Activated naive CD8-positive, alpha-beta T cell treated with anti-CD3 and anti-CD28 coated beads, Interleukin-2, amount 50 U/mL, for 16 hours (primary cell): ENCODE measurements at regions not wholly inside any gene's neighbourhood (a gene's known extent, or its start where the extent isn't known, plus 50 kb on each side); places are given as distances from the start of the nearest gene placed in this dataset.
"Not testable (repeated sequence)": the region's sequence is repeated elsewhere in the genome, so short reads cannot be mapped to it uniquely, and the experiment has no call there.

Source experiments
- DNase-seq: peaks from one replicate; pipeline ENCODE4 v3.0.0-alpha.2; 2020; ENCODE audit warnings: low read depth, low spot score

DNA sequence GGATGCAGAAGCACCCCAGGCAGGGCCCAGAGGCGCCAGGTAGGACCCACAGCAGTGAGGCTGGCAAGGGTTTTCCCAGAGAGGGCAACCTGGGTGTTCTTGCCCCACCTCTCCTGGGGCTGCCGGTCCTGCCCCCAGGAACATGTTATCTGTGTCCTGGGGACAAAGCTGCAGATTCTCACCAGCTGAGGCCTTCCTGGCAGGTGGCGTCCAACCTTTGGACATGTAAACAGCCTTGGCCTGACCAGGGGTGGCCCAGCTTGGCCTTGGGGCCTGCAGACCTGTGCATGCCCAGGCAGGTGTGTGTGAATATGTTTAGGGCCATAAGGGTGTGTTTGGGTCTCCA is 101.8 kb upstream of the LARP1 start:
- DNase-seq, result no peak

DNA sequence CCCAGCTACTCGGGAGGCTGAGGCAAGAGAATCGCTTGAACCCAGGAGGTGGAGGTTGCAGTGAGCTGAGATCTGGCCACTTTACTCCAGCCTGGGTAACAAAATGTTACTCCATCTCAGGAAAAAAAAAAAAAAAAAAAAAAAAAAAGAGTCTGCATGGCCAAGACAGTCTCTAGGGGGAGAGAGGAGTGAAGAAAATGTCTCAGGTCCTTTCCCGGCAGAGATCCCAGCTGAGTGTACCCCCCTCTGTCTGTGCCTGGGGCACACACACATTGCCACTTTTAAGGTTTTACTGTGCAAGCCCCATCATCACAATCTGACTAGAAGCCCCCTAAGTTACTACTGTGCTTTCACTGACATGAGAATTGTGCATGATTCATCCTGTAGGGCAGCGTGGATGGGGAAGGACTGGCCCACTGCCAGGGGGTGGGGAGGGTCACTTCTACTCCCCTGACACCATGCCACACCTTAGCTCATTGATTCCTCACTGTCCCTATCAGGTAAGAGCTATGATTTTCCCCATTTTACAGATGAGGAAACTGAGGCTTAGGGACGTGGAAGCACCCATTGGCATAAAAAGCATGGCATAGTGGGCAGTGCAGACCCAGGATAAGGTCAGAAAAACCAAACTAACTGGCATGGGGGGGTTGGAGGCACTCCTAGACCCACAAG is 102.3 kb upstream of the LARP1 start:
- DNase-seq, result no peak

DNA sequence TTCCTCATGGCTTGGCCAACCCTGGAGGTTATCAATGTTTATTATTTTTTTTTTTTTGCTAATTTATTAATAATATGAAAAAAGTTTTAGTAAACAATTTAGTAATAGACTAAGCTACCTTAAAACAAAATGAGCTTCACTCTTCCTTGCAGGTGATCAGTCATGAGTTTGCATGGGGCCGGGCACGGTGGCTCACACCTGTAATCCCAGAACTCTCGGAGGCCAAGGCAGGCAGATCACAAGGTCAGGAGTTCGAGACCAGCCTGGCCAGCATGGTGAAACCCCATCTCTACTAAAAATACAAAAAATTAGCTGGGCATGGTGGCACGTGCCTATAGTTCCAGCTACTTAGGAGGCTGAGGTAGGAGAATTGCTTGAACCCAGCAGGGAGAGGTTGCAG is 103.4 kb upstream of the LARP1 start:
- not testable (repeated sequence) for DNase-seq

DNA sequence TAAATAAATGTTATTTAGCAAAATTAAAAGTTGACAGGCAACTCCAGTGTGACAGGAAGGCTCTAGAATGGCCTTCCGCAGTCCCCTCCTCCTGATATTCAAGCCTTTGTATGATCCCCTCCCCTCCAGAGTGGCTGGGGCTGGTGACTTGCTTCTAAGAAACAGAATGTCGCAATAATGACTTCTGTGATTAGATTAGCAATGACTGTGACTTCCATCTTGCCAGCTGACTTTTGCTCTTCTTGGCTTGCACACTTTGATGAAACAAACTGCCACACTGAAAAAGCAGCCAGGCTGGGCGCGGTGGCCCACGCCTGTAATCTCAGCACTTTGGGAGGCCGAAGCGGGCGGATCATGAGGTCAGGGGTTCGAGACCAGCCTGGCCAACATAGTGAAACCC is 106.5 kb upstream of the LARP1 start:
- DNase-seq, result no peak

DNA sequence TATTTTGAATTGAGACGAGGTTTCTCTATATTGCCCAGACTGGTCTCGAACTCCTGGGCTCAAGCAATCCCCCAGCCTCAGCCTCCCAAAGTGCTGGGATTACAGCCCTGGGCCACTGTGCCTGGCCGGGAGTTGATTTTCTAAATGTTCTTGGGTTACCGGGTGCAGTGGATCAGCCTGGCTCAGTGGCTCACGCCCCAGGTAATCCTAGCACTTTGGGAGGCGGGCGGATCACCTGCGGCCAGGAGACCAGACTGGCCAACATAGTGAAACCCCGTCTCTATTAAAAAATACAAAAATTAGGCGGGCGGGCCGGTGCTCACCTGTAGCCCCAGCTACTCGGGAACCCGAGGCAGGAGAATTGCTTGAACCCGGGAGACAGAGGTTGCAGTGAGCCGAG is 106.9 kb upstream of the LARP1 start:
- DNase-seq, result no peak

DNA sequence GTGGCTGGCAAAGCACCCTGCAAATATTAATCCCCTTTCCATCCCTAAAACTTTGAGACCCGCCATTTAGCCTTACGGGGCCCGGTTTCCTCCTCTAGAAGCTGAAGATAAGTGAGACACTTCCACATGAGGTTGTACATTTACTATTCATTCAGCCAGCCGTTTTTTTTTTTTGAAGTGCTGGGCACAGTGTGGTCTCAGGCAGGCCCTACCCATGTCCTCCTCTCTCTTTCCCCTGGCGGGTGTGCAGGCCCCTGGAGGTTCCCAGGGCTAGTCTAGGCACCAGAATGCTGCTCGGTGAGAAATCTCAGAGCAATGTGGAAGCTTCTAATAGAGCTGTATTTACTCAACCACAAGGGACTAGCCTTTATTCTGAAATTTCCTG is 107.4 kb upstream of the LARP1 start:
- no peak for DNase-seq

DNA sequence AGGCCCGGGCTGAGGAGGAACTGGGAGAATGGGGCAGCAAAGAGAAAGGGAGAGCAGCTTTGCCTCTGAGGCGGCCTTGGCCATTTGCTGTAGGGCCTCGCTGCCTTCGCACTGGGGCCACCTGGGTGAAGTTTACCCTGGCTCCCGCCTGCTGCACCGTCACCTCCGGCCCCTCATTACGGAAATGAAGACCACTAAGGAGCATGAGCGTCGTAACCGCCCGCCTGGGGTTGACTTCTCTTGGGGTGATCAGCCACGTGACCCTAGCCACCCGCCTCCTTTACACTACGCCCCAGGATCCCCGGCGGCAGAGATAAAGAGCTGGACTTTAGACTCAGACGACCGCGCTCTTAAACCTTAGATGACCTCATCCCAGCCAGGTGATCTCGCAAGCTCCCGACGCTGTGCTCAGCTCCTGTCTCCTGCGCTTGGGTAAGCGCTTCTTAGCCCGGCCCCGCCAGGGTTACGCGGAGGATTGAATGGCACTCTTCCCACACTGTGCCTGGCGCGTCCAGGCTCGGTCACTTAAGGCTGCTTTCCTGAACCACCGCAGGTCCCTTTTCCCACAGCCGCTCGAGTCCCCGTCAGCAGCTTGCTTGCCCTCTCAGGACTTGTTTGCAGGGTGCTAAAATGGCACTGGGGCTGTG is 107.9 kb upstream of the LARP1 start:
- DNase-seq, result no peak

DNA sequence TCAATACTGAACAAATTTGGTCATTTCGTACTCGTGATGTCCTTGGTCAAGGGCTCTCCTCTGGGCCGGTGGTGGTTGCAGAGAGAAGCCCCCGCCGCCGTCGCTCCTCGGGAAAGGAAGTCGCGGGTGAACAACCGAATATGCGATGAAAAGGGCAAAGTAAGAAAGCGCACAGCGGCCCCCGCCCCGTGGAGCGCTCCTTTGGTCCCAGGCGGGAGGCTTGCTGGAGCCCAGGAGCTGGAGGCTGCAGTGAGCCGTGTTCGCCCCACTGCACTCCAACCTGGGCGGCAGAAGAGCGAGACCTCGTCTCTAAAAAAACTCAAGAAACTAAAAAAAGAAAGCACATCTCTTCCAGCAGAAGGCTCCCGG is 108.4 kb upstream of the LARP1 start:
- no peak for DNase-seq

DNA sequence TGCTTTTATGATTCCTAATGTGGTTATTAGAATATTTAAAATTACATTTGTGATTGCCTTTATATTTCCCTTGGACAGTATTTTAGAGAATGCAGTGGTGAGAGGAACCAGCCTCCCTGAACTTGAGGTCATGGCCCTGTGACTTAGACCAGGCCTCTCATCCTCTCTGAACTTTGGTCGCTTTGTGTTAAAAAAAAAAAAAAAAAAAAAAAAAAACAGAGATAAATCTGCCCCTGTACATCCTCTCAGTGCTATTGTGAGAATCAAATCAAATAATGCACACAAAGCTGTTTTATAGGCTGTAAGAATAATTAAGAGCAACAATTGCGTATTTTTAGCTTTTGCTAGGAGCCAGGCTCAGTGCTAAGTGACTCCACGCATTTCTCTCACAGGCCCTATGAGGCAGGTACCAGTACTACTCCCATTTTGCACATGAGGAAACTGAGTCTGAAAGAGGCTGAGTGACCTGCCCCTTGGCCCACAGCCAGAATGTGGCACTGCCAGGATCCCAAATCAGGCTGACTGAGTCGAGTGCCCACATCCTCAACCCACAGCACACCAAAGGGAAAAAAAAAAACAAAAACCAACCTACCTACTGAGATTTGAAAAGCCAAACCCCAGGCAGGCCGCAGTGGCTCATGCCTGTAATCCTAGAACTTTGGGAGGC is 110.3 kb upstream of the LARP1 start:
- DNase-seq, result no peak

DNA sequence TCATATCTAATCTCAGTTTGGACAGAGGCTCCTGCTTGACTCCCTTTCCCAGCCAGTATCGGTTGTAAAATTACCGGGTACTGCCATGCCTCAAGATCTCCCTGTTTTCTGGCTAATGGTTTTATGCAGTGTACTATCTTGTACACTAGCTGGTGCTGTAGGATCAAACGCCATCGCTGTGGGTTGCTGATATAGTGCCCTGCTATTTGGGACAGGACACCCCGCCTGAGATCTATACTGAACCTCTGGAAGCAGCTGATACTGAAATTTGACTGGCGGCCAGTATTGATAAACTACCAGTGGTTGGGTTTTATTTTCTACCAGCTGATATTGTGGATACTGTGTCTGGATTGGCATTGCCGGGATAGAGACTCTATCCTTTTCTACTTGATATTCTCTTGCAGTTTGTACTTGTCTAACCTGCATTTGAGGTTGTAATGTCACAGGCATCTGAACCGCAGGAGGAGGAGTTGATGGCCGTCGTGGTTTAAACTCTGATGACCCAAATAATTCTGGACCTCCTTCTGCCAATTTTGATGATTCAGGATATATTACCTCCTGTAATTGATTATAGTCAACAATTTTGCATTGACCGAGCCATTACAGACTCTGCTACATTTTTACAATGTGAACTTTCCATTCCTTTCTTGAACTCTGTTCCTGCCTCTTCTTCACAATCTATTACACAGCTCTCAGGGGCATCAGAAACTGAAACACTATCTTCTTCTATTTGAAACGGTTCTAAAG is 112.5 kb upstream of the LARP1 start:
- no peak for DNase-seq

DNA sequence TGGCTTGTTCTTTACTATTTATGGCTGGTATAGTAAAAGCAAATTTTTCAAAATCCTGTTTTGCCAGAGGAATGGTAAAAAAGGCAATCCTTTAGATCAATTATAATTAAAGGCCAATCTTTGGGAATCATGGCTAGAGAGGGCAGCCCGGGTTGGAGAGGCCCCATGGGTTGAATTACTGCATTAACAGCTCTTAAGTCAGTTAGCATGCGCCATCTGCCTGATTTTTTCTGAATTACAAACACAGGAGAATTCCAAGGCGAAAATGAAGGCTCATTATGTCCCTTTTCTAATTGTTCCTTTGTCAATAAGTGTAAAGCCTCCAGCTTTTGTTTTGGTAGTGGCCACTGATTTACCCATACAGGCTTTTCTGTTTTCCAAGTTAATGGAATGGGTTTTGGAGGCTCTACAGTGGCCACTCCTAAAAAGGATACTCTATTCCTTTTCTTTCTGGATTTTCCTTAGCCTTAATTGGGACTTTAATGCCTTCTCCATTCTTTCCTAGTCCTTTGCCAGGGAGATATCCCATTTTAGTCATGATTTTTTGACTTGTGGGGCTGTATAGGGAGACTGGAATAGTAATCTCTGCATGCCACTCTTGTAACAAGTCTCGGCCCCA is 114.9 kb upstream of the LARP1 start:
- DNase-seq, result not testable (repeated sequence)

DNA sequence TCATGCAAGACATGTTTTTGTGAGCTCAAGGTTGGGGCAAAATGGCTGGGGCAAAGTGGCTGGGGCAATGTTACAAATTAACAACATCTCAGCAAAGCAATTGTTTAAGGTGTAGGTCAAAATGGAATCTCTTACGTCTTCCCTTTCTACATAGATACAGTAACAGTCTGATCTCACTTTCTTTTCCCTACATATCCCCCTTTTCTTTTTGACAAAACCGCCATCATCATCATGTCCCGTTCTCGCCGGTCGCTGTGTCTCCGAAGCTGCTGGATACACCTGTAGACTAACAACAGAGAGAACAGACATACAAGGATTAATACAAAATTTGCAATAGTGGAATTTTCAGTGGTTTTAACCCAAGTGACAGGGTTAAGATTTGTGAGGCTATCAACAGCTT is 118.4 kb upstream of the LARP1 start:
- DNase-seq, result not testable (repeated sequence)

DNA sequence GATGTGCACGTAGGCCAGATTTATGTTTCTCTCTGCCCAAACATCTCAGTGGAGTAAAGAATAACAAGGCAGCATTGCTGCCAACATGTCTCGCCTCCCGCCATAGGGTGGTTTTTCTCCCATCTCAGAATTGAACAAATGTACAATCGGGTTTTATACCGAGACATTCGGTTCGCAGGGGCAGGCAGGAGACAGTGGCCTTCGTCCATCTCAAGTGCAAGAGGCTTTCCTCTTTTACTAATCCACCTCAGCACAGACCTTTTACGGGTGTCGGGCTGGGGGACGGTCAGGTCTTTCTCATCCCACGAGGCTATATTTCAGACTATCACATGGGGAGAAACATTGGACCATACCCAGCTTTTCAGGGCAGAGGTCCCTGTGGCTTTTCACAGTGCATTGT is 118.9 kb upstream of the LARP1 start:
- DNase-seq, result not testable (repeated sequence)

DNA sequence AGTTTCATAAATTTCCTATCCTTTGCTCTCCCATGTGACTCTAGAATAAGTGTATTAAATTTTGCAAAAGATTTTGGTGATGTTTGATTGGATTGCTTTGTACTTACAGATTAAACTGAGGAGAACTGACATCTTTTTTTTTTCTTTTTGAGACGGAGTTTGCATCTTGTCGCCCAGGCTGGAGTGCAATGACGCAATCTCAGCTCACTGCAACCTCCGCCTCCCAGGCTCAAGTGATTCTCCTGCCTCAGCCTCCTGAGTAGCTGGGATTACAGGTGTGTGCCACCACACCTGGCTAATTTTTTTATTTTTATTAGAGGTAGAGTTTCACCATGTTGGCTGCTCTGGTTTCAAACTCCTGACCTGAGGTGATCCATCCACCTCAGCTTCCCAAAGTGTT is 121.4 kb upstream of the LARP1 start:
- not testable (repeated sequence) for DNase-seq

DNA sequence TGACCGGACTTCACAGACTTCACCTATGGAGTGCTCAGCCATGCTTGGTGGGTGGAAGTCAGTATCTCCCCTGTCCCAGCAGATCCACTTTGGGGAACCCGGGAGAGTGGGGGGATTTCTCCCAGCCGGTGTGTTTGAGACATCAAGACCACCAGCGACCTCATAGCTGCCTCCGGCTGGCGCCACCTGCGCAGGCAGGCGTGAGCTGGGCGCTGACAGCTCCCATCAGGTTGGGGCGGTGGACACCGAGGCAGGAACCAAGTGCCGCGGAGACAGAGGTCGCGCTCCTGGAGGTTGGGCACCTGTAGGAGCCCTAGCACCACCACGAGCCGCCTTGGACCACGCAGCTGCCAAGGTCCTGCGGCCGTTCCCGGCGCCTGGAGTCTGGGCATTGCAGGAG is 124.0 kb upstream of the LARP1 start:
- no peak for DNase-seq

DNA sequence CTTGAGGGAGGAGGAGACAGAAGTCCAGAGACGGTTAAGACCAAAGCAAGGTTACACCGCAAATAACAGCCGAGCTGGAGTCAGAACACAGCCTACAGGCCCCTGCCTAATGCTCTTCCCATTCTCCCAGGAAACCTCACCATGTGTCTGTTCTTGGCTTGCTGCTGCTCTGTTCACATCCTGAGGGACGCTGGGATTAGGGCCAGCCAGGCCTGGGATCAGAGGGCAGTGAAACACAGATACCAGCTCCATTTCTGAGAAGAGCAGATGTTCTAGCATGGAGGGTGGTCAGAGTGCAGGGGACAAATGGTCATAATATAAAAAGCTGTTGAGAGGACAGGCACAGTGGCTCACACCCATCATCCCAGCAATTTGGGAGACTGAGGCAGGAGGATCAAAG is 124.8 kb upstream of the LARP1 start:
- no peak for DNase-seq

DNA sequence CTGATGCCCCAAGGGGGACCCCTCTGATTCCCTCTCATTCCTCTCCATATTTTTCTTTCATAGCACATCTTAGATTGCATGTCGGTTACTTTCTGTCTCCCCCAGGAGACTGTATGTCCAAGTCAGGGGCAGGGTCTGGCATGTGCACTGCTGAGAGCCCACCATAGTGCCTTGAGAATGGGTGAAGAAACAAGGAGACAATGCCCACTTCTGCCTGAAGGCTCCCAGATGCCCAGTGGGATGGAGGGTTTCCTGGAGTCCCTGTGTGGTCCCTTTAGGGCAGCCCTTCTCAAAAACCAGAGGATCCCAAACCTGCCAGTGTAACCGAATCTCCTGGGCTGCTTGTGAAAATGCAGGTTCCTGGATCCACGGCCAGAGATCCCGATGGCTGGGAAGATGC is 126.5 kb upstream of the LARP1 start:
- no peak for DNase-seq

DNA sequence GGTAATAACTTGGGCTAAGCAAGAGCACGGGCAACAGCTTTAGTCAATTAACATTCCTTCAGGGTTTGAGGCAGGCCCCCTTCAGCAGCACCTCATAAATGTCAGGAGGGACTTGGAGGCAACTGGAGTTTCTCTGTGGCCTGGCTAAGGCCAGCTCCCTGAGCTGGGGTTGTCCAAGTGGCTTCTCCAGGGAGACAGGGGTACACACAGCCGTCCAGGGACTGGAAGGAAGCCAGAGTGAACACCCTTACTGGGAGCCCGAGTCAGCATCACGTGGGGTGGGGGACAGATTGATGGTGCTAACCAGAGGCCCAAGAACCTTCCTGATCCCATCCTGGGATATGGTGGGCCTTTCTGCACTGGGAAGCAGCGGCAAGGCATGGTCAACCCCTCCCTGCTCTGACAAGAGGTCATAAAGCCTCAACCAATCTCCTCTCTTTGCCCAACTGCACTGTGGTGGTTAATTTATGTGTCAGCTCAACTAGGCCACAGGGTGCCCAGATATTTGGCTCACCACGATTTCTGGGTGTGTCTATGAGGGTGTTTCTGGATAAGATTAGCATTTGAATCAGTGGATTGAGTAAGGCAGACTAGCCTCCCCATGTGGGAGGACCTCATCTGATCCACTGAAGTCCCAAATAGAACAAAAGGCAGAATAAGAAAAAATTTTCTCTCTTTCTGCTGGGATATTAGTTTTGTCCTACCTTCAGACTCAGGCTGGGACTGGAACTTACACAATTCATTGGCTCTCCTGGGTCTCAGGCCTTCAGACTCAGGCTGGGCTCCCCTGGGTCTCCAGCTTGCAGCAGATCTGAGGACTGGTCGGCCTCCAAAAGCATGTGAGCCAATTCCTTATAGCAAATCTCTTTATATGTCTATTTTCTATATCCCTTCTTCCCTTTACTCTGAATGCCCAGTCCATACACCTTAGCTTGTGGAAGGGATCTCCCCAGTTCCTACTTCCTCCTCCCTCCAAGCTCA is 127.2 kb upstream of the LARP1 start:
- DNase-seq, result no peak

DNA sequence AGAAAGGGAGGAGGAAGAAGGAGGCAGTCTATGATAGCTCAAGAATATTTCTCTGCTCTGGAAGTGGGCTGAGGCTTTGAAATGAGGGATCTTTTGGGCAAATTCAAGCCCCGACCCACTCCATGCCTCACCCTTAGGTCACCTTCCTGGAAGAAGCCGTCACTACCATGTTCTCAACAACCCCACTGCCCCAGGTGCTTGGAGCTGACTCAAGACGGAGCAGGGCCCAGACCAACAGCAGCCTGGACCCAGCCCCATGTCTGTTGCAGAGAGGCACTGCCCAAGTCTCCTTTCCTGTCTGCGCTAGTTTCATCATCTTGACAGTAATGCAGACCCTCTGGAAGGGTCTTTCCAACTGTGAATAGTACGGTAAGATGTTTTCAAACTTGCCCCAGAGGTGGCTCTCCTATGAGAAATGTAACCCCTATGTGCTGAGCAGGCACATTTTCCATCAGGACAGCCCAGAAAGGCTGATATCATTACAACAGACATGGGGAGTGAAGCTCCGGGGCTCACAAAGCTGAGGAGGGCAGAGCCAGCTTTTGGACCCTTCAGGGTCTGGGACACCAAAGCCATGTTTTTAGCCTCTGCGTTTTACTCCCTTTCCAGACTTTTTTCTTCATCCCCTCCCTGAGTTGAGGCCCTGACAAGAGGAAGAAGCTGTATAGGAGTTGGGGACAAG is 128.2 kb upstream of the LARP1 start:
- DNase-seq, result no peak

DNA sequence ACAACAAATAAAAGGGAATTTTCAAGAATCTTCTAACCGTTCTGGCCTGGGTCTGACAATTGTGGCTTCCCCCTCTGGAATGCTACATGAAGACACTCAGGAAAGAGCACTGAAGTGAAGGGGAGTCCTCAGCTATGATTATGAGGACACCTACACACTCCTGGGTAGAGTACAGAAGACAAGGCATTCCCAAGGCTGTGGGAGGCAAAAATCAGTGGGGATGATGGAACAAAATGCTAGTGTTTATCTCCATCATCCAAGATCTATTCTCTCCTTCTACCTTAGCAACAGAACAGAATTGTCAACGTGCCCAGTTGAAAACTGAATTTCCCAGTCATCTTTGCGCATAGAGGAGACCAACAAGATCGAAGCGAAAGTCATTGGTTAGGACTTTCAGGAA is 130.1 kb upstream of the LARP1 start:
- DNase-seq, result no peak
